Medulla oblongata (tissue), 1 donor: ENCODE measurements at regions not wholly inside any gene's neighbourhood (a gene's known extent, or its start where the extent isn't known, plus 50 kb on each side); places are given as distances from the start of the nearest gene placed in this dataset.
"Not testable (repeated sequence)": the region's sequence is repeated elsewhere in the genome, so short reads cannot be mapped to it uniquely, and the experiment has no call there.

Experiments
- DNase-seq: peaks from one replicate; pipeline ENCODE4 v3.0.0-alpha.2; 2015; ENCODE audit errors: extremely low spot score

- no peak for DNase-seq
These were observed 145.3 kb downstream of the ALX1 start for GRCh38 chr12:85425349-85425612.

- no peak for DNase-seq
These were observed 145.9 kb downstream of the ALX1 start for GRCh38 chr12:85425926-85426325.

- not testable (repeated sequence) for DNase-seq
These were observed 153.1 kb downstream of the ALX1 start for GRCh38 chr12:85433148-85433547.

GRCh38 chr12:85440271-85440670 lies 160.3 kb downstream of the ALX1 start:
- no peak for DNase-seq

GRCh38 chr12:85441025-85441424 lies 161.0 kb downstream of the ALX1 start:
- no peak for DNase-seq

GRCh38 chr12:85441741-85442140 lies 161.7 kb downstream of the ALX1 start:
- DNase-seq = no peak

- DNase-seq = no peak
These were observed 165.3 kb downstream of the ALX1 start for GRCh38 chr12:85445060-85445938.

- DNase-seq = no peak
These were observed 168.0 kb downstream of the ALX1 start for GRCh38 chr12:85448031-85448430.

- DNase-seq = no peak
These were observed 168.6 kb downstream of the ALX1 start for GRCh38 chr12:85448548-85449139.

GRCh38 chr12:85457016-85457415 lies 177.0 kb downstream of the ALX1 start:
- no peak for DNase-seq

- no peak for DNase-seq
These were observed 181.1 kb downstream of the ALX1 start for GRCh38 chr12:85461127-85461526.

GRCh38 chr12:85462888-85463287 lies 182.9 kb downstream of the ALX1 start:
- no peak for DNase-seq

- DNase-seq = no peak
These were observed 186.9 kb downstream of the ALX1 start for GRCh38 chr12:85466890-85467289.

- DNase-seq = peak; percentile 63
These were observed 188.5 kb downstream of the ALX1 start for GRCh38 chr12:85468356-85469157.

GRCh38 chr12:85469158-85470086 lies 189.4 kb downstream of the ALX1 start:
- not testable (repeated sequence) for DNase-seq

GRCh38 chr12:85475277-85475676 lies 195.3 kb downstream of the ALX1 start:
- not testable (repeated sequence) for DNase-seq

- DNase-seq = no peak
These were observed 196.7 kb downstream of the ALX1 start for GRCh38 chr12:85476756-85477155.

- DNase-seq = no peak
These were observed 204.4 kb downstream of the ALX1 start for GRCh38 chr12:85484387-85484786.

GRCh38 chr12:85489194-85489593 lies 209.2 kb downstream of the ALX1 start:
- no peak for DNase-seq

GRCh38 chr12:85504164-85504563 lies 224.1 kb downstream of the ALX1 start:
- no peak for DNase-seq

GRCh38 chr12:85504624-85505023 lies 224.6 kb downstream of the ALX1 start:
- no peak for DNase-seq

- no peak for DNase-seq
These were observed 227.4 kb downstream of the ALX1 start for GRCh38 chr12:85507456-85507855.
